ENCODE measurements at regions not wholly inside any gene's neighbourhood (a gene's known extent, or its start where the extent isn't known, plus 50 kb on each side); places are given as distances from the start of the nearest gene placed in this dataset.

DNA sequence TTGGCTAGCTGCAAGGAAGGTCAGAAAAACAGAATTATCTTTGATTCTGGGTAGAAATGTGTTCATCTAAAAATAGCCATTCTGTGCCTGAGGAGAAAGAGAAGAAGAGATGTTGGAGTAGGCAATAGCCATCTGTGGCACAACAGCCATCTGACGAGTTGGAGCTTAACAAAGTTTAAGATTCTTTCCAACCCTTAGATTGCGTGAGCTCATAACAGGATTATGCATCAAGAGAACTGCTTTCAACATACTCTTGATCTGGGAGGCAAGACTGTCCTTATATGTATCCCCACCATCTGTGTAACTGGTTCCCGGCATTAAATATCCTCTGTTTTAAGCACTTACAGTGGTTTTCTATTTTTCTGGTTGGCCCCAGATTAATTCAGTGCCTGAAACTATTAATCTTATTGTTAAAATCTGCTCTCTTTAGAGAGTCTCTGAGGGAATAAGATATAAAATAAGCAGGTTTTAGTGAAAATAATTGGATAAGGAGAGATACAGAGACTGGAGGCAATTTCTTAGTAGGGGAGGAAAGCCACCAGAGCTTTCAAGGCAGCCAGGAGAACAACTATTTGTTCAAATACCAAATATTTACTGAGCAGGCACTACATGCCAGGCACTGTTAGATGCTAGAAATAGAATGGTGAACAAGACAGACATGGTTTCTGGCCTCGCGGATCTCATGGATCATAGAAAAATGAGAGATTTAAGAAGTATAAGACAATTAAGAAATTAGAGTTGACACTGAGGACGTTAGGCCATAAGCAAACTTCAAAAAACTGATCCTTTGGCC is 398.0 kb downstream of the SMARCA1 start:
- Histone ChIP-seq H3K9ac (ENCODE audit: low read length) (no peak overlapping the region), H4K20me1 (ENCODE audit: control insufficient read depth, insufficient read depth, low read length, poor library complexity, severe bottlenecking) (no peaks in the 10 kb centered on the region), H3K4me3 (ENCODE audit: control extremely low read depth in 1 of 5, extremely low read depth in 1 of 5, insufficient read depth in 1 of 5, low read depth in 2 of 5, low read length in 4 of 5) (no peak overlapping the region), H3K4me2 (replicated peaks; ENCODE audit: low read depth, low read length, poor library complexity, severe bottlenecking) (no peak overlapping the region), H3K27me3 (replicated peaks in 1 of 4; ENCODE audit: control extremely low read depth in 1 of 4, control insufficient read depth in 3 of 4, insufficient read depth in 4 of 4, low read length in 3 of 4) (no peaks in the 10 kb centered on the region), H3K27ac (ENCODE audit: low read length in 2 of 2) (no peak overlapping the region), H3K36me3 (replicated peaks in 1 of 2; ENCODE audit: control extremely low read depth in 1 of 2, control insufficient read depth in 1 of 2, extremely low read depth in 1 of 2, insufficient read depth in 2 of 2, low read length in 1 of 2) (no peaks in the 10 kb centered on the region), H3K4me1 (ENCODE audit: control insufficient read depth in 2 of 2, insufficient read depth in 2 of 2, low read length in 2 of 2) (no peaks in the 10 kb centered on the region), H2AFZ (ENCODE audit: insufficient read depth, low read depth, low read length, poor library complexity, severe bottlenecking) (no peak overlapping the region), H3K79me2 (ENCODE audit: control insufficient read depth, insufficient read depth, low read length) (no peaks in the 10 kb centered on the region), H3K9me3 (ENCODE audit: control extremely low read depth in 1 of 3, control insufficient read depth in 2 of 3, insufficient read depth in 1 of 3, low read length in 2 of 3) (no peaks in the 10 kb centered on the region)
- H3K4me1 Mint-ChIP-seq: no peaks in the 10 kb centered on the region
- H3K9me3 Mint-ChIP-seq (ENCODE audit: insufficient read depth): no peaks in the 10 kb centered on the region
- H3K4me3 Mint-ChIP-seq: no peak overlapping the region
- DNase-seq (no peak), ATAC-seq (ENCODE audit: low read depth) (no peak)
- intact Hi-C loops (cut with micrococcal nuclease): no loop called here
- POLR2A ChIA-PET: no interaction called here
- CTCF ChIA-PET: no interaction called here
- H3K27ac Mint-ChIP-seq: no peak overlapping the region
- no peak for TF ChIP-seq EZH2 (IDR thresholded peaks at IDR 0.05; ENCODE audit: borderline replicate concordance, insufficient read depth, low read depth, low read length, poor library complexity, severe bottlenecking)
- no peak for TF ChIP-seq CTCF (IDR thresholded peaks at IDR 0.05)
- 100% methylated on average over 1 of the region's 6 CpGs for WGBS (ENCODE audit: insufficient coverage)
- H3K27me3 Mint-ChIP-seq: no peaks in the 10 kb centered on the region

DNA sequence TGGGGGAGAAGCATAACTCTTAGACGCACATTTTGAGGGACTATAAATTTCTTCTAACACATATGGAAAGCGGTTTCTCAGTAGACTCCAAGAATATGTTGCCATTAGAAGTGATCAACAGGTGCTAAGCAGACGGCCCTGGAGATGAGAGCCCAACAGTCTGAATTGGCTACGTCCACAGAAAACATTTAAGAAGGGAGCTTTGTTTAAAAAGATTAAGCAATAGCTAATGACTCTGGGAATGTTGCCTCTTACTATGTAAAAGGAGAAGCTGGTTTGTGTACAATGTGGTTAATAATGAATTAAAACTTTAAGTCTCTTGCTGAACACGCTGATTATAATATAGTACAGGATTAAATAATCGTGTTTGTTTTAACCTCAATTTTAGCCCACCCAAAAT is 399.5 kb downstream of the SMARCA1 start:
- Mint-ChIP-seq H3K27ac (no peak overlapping the region), H3K4me1 (no peaks in the 10 kb centered on the region), H3K27me3 (no peaks in the 10 kb centered on the region), H3K4me3 (no peak overlapping the region), H3K9me3 (ENCODE audit: insufficient read depth) (no peaks in the 10 kb centered on the region)
- Histone ChIP-seq H3K4me3 (ENCODE audit: control extremely low read depth in 1 of 5, extremely low read depth in 1 of 5, insufficient read depth in 1 of 5, low read depth in 2 of 5, low read length in 4 of 5) (no peak overlapping the region), H3K9ac (ENCODE audit: low read length) (no peak overlapping the region), H3K4me1 (ENCODE audit: control insufficient read depth in 2 of 2, insufficient read depth in 2 of 2, low read length in 2 of 2) (no peaks in the 10 kb centered on the region), H3K36me3 (replicated peaks in 1 of 2; ENCODE audit: control extremely low read depth in 1 of 2, control insufficient read depth in 1 of 2, extremely low read depth in 1 of 2, insufficient read depth in 2 of 2, low read length in 1 of 2) (no peaks in the 10 kb centered on the region), H3K27me3 (replicated peaks in 1 of 4; ENCODE audit: control extremely low read depth in 1 of 4, control insufficient read depth in 3 of 4, insufficient read depth in 4 of 4, low read length in 3 of 4) (no peaks in the 10 kb centered on the region), H2AFZ (ENCODE audit: insufficient read depth, low read depth, low read length, poor library complexity, severe bottlenecking) (no peak overlapping the region), H3K9me3 (ENCODE audit: control extremely low read depth in 1 of 3, control insufficient read depth in 2 of 3, insufficient read depth in 1 of 3, low read length in 2 of 3) (no peaks in the 10 kb centered on the region), H3K79me2 (ENCODE audit: control insufficient read depth, insufficient read depth, low read length) (no peaks in the 10 kb centered on the region), H3K27ac (ENCODE audit: low read length in 2 of 2) (no peak overlapping the region), H4K20me1 (ENCODE audit: control insufficient read depth, insufficient read depth, low read length, poor library complexity, severe bottlenecking) (no peaks in the 10 kb centered on the region), H3K4me2 (replicated peaks; ENCODE audit: low read depth, low read length, poor library complexity, severe bottlenecking) (no peak overlapping the region)
- WGBS (ENCODE audit: insufficient coverage): 100% methylated on average over 1 of the region's 6 CpGs
- DNase-seq: no peak
- intact Hi-C loops (cut with micrococcal nuclease): no loop called here
- ChIA-PET CTCF (no interaction called here), POLR2A (no interaction called here)
- no peak for ATAC-seq (ENCODE audit: low read depth)
- no peak for TF ChIP-seq CTCF (IDR thresholded peaks at IDR 0.05)
- TF ChIP-seq EZH2 (IDR thresholded peaks at IDR 0.05; ENCODE audit: borderline replicate concordance, insufficient read depth, low read depth, low read length, poor library complexity, severe bottlenecking): no peak
